ENCODE measurements at regions not wholly inside any gene's neighbourhood (a gene's known extent, or its start where the extent isn't known, plus 50 kb on each side); places are given as distances from the start of the nearest gene placed in this dataset.

GRCh38 chr6:154579046-154579445 lies 68.6 kb upstream of the CNKSR3 start:
- H3K27me3 Mint-ChIP-seq (ENCODE audit: low read depth in 2 of 2), result peaks cover 0 to 6% of the 10 kb centered on the region in 2 donors
- H3K27ac ChIP-seq (ENCODE audit: low read length), result no peak overlapping the region
- TF ChIP-seq CTCF (IDR thresholded peaks at IDR 0.05), result no peak
- DNase-seq, result no peak
- intact Hi-C loops (cut with micrococcal nuclease), result no loop called here
- H3K4me3 ChIP-seq (ENCODE audit: low read length), result no peak overlapping the region
- H3K36me3 Mint-ChIP-seq, result no peaks in the 10 kb centered on the region
- H3K36me3 ChIP-seq (ENCODE audit: control insufficient read depth, insufficient read depth, low read length), result no peaks in the 10 kb centered on the region
- no peaks in the 10 kb centered on the region for H3K9me3 ChIP-seq (ENCODE audit: control insufficient read depth, insufficient read depth, low read length)
- H3K4me3 Mint-ChIP-seq, result no peak overlapping the region
- no peak overlapping the region for H3K27ac Mint-ChIP-seq
- 72% methylated on average over 2 of the region's 2 CpGs for WGBS (ENCODE audit: insufficient coverage)
- peaks cover 0 to 2% of the 10 kb centered on the region in 2 donors for H3K9me3 Mint-ChIP-seq
- H3K4me1 ChIP-seq (ENCODE audit: control insufficient read depth, insufficient read depth, low read length), result no peaks in the 10 kb centered on the region
- H3K4me1 Mint-ChIP-seq, result no peaks in the 10 kb centered on the region
- no peaks in the 10 kb centered on the region for H3K27me3 ChIP-seq (ENCODE audit: control insufficient read depth, insufficient read depth, low read length)
- ATAC-seq, result no peak

- H3K27ac Mint-ChIP-seq, result no peak overlapping the region
- no peaks in the 10 kb centered on the region for H3K4me1 Mint-ChIP-seq
- TF ChIP-seq CTCF (IDR thresholded peaks at IDR 0.05), result no peak
- WGBS (ENCODE audit: insufficient coverage), result 90% methylated on average over 2 of the region's 3 CpGs
- H3K36me3 ChIP-seq (ENCODE audit: control insufficient read depth, insufficient read depth, low read length), result no peaks in the 10 kb centered on the region
- H3K9me3 Mint-ChIP-seq, result peaks cover 0 to 2% of the 10 kb centered on the region in 2 donors
- no peaks in the 10 kb centered on the region for H3K36me3 Mint-ChIP-seq
- H3K27me3 ChIP-seq (ENCODE audit: control insufficient read depth, insufficient read depth, low read length), result no peaks in the 10 kb centered on the region
- no peak overlapping the region for H3K27ac ChIP-seq (ENCODE audit: low read length)
- no peak overlapping the region for H3K4me3 ChIP-seq (ENCODE audit: low read length)
- ATAC-seq (no peak), DNase-seq (no peak)
- H3K4me1 ChIP-seq (ENCODE audit: control insufficient read depth, insufficient read depth, low read length), result no peaks in the 10 kb centered on the region
- H3K4me3 Mint-ChIP-seq, result no peak overlapping the region
- no peaks in the 10 kb centered on the region for H3K9me3 ChIP-seq (ENCODE audit: control insufficient read depth, insufficient read depth, low read length)
- intact Hi-C loops (cut with micrococcal nuclease), result no loop called here
- H3K27me3 Mint-ChIP-seq (ENCODE audit: low read depth in 2 of 2), result peaks cover 0 to 6% of the 10 kb centered on the region in 2 donors
Observed at GRCh38 chr6:154579485-154579884, 69.0 kb upstream of the CNKSR3 start.

GRCh38 chr6:154580397-154581135 lies 70.1 kb upstream of the CNKSR3 start:
- H3K4me3 Mint-ChIP-seq, result no peak overlapping the region
- no peaks in the 10 kb centered on the region for H3K4me1 Mint-ChIP-seq

More at GRCh38 chr6:154580397-154581135, 70.1 kb upstream of the CNKSR3 start:
- H3K9me3 Mint-ChIP-seq, result peaks cover 0 to 2% of the 10 kb centered on the region in 2 donors
- Histone ChIP-seq H3K27me3 (ENCODE audit: control insufficient read depth, insufficient read depth, low read length) (no peaks in the 10 kb centered on the region), H3K9me3 (ENCODE audit: control insufficient read depth, insufficient read depth, low read length) (no peaks in the 10 kb centered on the region), H3K4me1 (ENCODE audit: control insufficient read depth, insufficient read depth, low read length) (no peaks in the 10 kb centered on the region), H3K27ac (ENCODE audit: low read length) (no peak overlapping the region), H3K36me3 (ENCODE audit: control insufficient read depth, insufficient read depth, low read length) (no peaks in the 10 kb centered on the region), H3K4me3 (ENCODE audit: low read length) (no peak overlapping the region)
- no peak overlapping the region for H3K27ac Mint-ChIP-seq
- no peak for DNase-seq
- intact Hi-C loops (cut with micrococcal nuclease), result no loop called here
- no peaks in the 10 kb centered on the region for H3K36me3 Mint-ChIP-seq
- ATAC-seq, result no peak
- no peak for TF ChIP-seq CTCF (IDR thresholded peaks at IDR 0.05)
- peaks cover 0 to 11% of the 10 kb centered on the region in 2 donors for H3K27me3 Mint-ChIP-seq (ENCODE audit: low read depth in 2 of 2)

All from natural killer cell (primary cell).